ENCODE measurements at regions not wholly inside any gene's neighbourhood (a gene's known extent, or its start where the extent isn't known, plus 50 kb on each side); places are given as distances from the start of the nearest gene placed in this dataset.

DNA sequence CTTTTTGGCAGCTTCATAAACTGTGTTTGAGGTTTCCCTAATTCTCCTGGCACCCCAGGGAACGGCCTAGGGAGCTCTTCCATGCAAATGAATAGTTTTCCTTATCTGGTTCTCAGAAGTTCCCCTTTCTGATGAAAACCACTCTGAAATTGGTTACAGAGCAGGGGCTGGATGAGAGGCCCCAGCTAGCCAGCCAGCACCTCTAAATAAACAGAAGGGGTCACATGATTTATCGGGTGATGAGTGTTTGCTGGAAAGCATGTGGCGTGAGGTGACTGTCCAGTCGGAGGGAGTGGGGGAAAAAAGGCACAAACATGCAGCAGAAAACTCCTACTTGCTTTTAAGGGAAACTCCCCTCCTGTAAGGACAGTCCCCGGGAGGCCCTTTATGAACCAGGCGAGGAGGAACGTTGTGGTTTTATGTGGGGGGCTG lies 261.2 kb upstream of the ANKRD55 start (continued):
- TF ChIP-seq, protein P1, sequence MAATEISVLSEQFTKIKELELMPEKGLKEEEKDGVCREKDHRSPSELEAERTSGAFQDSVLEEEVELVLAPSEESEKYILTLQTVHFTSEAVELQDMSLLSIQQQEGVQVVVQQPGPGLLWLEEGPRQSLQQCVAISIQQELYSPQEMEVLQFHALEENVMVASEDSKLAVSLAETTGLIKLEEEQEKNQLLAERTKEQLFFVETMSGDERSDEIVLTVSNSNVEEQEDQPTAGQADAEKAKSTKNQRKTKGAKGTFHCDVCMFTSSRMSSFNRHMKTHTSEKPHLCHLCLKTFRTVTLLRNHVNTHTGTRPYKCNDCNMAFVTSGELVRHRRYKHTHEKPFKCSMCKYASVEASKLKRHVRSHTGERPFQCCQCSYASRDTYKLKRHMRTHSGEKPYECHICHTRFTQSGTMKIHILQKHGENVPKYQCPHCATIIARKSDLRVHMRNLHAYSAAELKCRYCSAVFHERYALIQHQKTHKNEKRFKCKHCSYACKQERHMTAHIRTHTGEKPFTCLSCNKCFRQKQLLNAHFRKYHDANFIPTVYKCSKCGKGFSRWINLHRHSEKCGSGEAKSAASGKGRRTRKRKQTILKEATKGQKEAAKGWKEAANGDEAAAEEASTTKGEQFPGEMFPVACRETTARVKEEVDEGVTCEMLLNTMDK (IDR thresholded peaks at IDR 0.05; ENCODE audit: borderline replicate concordance, insufficient read depth, low read depth, low read length, poor library complexity, severe bottlenecking), result no peak
- TF ChIP-seq ZNF644 (tag; IDR thresholded peaks at IDR 0.05; ENCODE audit: low read depth) (no peak), BHLHE40 (IDR thresholded peaks at IDR 0.05; ENCODE audit: low read length) (peak; percentile 84), KLF16 (IDR thresholded peaks at IDR 0.05) (no peak), PRMT5 (CRISPR knock-in tag; IDR thresholded peaks at IDR 0.05) (no peak), GABPB2 (CRISPR knock-in tag; conservative IDR thresholded peaks at IDR 0.05) (no peak), ARNT (IDR thresholded peaks at IDR 0.05) (no peak), ZNF77 (CRISPR knock-in tag; IDR thresholded peaks at IDR 0.05) (no peak)
- TF ChIP-seq, protein P2, sequence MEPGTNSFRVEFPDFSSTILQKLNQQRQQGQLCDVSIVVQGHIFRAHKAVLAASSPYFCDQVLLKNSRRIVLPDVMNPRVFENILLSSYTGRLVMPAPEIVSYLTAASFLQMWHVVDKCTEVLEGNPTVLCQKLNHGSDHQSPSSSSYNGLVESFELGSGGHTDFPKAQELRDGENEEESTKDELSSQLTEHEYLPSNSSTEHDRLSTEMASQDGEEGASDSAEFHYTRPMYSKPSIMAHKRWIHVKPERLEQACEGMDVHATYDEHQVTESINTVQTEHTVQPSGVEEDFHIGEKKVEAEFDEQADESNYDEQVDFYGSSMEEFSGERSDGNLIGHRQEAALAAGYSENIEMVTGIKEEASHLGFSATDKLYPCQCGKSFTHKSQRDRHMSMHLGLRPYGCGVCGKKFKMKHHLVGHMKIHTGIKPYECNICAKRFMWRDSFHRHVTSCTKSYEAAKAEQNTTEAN (CRISPR knock-in tag; IDR thresholded peaks at IDR 0.05), result no peak
- TF ChIP-seq, protein P3, sequence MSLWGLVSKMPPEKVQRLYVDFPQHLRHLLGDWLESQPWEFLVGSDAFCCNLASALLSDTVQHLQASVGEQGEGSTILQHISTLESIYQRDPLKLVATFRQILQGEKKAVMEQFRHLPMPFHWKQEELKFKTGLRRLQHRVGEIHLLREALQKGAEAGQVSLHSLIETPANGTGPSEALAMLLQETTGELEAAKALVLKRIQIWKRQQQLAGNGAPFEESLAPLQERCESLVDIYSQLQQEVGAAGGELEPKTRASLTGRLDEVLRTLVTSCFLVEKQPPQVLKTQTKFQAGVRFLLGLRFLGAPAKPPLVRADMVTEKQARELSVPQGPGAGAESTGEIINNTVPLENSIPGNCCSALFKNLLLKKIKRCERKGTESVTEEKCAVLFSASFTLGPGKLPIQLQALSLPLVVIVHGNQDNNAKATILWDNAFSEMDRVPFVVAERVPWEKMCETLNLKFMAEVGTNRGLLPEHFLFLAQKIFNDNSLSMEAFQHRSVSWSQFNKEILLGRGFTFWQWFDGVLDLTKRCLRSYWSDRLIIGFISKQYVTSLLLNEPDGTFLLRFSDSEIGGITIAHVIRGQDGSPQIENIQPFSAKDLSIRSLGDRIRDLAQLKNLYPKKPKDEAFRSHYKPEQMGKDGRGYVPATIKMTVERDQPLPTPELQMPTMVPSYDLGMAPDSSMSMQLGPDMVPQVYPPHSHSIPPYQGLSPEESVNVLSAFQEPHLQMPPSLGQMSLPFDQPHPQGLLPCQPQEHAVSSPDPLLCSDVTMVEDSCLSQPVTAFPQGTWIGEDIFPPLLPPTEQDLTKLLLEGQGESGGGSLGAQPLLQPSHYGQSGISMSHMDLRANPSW (CRISPR knock-in tag; IDR thresholded peaks at IDR 0.05), result no peak
- TF ChIP-seq, protein P4, sequence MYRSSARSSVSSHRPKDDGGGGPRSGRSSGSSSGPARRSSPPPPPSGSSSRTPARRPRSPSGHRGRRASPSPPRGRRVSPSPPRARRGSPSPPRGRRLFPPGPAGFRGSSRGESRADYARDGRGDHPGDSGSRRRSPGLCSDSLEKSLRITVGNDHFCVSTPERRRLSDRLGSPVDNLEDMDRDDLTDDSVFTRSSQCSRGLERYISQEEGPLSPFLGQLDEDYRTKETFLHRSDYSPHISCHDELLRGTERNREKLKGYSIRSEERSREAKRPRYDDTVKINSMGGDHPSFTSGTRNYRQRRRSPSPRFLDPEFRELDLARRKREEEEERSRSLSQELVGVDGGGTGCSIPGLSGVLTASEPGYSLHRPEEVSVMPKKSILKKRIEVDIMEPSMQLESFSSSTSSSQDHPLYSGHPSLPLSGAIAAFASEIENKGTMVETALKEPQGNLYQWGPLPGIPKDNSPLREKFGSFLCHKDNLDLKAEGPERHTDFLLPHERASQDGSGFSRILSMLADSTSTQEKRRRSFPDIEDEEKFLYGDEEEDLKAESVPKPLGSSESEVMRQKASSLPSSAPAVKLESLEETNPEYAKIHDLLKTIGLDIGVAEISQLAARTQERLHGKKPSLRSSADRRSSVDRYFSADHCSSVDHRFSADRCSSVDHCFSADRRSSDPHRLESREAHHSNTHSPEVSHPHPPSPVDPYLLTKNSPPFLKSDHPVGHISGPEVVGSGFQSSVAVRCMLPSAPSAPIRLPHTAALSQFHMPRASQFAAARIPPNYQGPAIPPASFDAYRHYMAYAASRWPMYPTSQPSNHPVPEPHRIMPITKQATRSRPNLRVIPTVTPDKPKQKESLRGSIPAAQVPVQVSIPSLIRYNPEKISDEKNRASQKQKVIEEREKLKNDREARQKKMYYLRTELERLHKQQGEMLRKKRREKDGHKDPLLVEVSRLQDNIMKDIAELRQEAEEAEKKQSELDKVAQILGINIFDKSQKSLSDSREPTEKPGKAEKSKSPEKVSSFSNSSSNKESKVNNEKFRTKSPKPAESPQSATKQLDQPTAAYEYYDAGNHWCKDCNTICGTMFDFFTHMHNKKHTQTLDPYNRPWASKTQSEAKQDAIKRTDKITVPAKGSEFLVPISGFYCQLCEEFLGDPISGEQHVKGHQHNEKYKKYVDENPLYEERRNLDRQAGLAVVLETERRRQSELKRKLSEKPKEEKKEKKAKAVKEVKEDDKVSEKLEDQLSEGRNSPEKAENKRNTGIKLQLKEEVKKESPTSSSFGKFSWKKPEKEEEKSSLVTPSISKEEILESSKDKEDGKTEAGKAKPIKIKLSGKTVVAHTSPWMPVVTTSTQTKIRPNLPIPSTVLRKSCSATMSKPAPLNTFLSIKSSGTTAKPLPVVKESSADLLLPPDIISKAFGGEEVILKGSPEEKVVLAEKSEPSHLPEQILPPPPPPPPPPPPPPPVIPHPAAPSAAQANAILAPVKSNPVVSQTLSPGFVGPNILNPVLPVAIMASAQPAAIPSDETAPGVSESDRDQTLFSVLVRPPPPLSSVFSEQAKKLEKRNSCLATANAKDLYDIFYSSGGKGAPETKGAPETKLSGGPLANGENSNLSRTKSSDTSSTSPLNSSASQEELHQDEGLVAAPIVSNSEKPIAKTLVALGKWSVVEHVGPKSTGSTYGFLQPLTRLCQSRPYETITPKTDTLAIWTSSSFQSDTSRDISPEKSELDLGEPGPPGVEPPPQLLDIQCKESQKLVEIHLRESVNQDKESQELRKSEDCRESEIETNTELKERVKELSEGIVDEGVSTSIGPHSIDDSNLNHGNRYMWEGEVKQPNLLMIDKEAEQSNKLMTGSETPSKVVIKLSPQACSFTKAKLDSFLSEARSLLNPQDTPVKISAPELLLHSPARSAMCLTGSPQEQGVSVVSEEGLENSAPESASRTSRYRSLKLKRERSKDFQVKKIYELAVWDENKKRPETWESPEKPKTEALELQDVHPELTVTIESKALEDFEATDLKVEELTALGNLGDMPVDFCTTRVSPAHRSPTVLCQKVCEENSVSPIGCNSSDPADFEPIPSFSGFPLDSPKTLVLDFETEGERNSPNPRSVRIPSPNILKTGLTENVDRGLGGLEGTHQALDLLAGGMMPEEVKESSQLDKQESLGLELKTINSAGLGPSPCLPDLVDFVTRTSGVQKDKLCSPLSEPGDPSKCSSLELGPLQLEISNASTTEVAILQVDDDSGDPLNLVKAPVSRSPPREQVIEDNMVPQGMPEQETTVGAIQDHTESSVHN (IDR thresholded peaks at IDR 0.05; ENCODE audit: borderline replicate concordance in 1 of 2, low read depth in 1 of 2), result no peak

Data from K562 (cell line).